ENCODE measurements at regions not wholly inside any gene's neighbourhood (a gene's known extent, or its start where the extent isn't known, plus 50 kb on each side); places are given as distances from the start of the nearest gene placed in this dataset.
"Not testable (repeated sequence)": the region's sequence is repeated elsewhere in the genome, so short reads cannot be mapped to it uniquely, and the experiment has no call there.

DNA sequence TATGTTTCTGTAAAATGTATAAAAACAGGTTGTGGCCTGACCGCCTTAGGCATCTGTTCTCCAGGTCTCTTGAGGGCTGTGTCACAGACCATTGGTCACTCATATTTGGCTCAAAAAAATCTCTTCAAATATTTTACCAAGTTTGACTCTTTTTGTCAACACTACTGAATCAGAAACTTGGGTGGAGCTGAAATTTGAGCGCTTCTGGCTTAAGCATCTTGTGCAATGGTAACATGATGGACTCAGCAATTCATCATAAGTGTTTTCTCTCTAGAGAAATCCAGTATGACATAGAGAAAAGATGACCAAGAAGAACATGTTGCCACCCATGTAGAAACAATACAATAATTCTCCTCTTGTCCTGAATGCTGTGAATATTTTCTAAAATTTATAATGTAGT, 387.9 kb downstream of the MAT2B start:
- no peak for TF ChIP-seq CTCF (IDR thresholded peaks at IDR 0.05; ENCODE audit: low read depth, low read length, missing control alignments)
- DNase-seq (ENCODE audit: low read depth) = no peak
- no peak overlapping the region for H3K4me3 ChIP-seq (ENCODE audit: low read depth, low read length)

GRCh38 chr5:163894645-163895044, 389.2 kb downstream of the MAT2B start:
- DNase-seq (ENCODE audit: low read depth) = no peak
- no peak overlapping the region for H3K4me3 ChIP-seq (ENCODE audit: low read depth, low read length)
- no peak for TF ChIP-seq CTCF (IDR thresholded peaks at IDR 0.05; ENCODE audit: low read depth, low read length, missing control alignments)

GRCh38 chr5:163898873-163899272, 393.5 kb downstream of the MAT2B start:
- H3K4me3 ChIP-seq (ENCODE audit: low read depth, low read length) = no peak overlapping the region
- DNase-seq (ENCODE audit: low read depth) = no peak
- no peak for TF ChIP-seq CTCF (IDR thresholded peaks at IDR 0.05; ENCODE audit: low read depth, low read length, missing control alignments)

GRCh38 chr5:163907783-163908182, 402.4 kb downstream of the MAT2B start:
- DNase-seq (ENCODE audit: low read depth); H3K4me3 ChIP-seq (ENCODE audit: low read depth, low read length): not testable (repeated sequence)

DNA sequence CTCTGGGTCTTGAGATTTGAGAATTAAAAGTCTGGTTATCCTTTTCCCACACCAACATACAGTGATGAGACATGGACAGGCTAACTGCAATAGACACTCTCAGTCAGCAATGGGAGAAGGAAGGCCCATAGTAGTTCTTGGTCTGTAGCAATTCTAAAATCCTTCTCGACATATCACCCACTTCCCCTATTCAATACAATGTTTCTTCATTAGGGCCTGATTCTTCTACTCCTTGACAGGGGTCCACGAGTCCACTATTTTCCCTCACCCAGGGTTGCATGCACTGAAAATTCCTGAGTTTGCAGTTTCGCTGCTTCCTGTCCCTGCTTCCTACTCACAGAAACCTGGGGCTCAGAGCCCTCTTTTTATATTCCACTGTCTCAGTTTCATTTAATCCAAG, 402.8 kb downstream of the MAT2B start:
- TF ChIP-seq CTCF (IDR thresholded peaks at IDR 0.05; ENCODE audit: low read depth, low read length, missing control alignments) = no peak
- no peak for DNase-seq (ENCODE audit: low read depth)
- H3K4me3 ChIP-seq (ENCODE audit: low read depth, low read length) = no peak overlapping the region

- DNase-seq (ENCODE audit: low read depth) = no peak
- H3K4me3 ChIP-seq (ENCODE audit: low read depth, low read length) = no peak overlapping the region
- no peak for TF ChIP-seq CTCF (IDR thresholded peaks at IDR 0.05; ENCODE audit: low read depth, low read length, missing control alignments)
These were observed 404.8 kb downstream of the MAT2B start for GRCh38 chr5:163910226-163910625.

GRCh38 chr5:163912046-163912445, 406.6 kb downstream of the MAT2B start:
- no peak for DNase-seq (ENCODE audit: low read depth)
- no peak overlapping the region for H3K4me3 ChIP-seq (ENCODE audit: low read depth, low read length)
- no peak for TF ChIP-seq CTCF (IDR thresholded peaks at IDR 0.05; ENCODE audit: low read depth, low read length, missing control alignments)

DNA sequence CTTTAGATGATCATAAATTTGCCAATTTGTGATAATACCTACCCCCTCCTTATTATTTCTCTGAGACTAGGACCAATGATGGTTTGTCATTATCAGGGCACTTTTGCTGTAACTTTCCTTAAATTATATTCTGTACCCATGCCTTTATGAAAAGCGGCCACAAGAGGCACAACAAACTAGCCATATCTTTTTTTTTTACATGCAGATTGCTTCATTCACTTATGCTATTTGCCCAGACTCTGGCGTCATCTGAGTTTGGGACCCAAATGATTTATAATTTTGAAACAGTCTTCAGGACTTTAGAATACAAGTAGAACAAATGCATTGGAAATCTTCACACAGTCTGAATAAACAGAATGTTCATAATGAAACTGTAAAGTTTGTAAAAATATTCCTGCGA, 408.1 kb downstream of the MAT2B start:
- no peak overlapping the region for H3K4me3 ChIP-seq (ENCODE audit: low read depth, low read length)
- TF ChIP-seq CTCF (IDR thresholded peaks at IDR 0.05; ENCODE audit: low read depth, low read length, missing control alignments) = no peak
- DNase-seq (ENCODE audit: low read depth) = no peak

Data from GM12864 (cell line).